H54 (cell line): ENCODE measurements at regions not wholly inside any gene's neighbourhood (a gene's known extent, or its start where the extent isn't known, plus 50 kb on each side); places are given as distances from the start of the nearest gene placed in this dataset.
A peak's percentile ranks its signal among the peaks of the same experiment; 100 is the strongest.

Experiments used
- DNase-seq: peaks from one replicate; pipeline ENCODE4 v3.0.0; 2011; ENCODE audit warnings: low spot score, mixed read lengths; ENCODE audit not compliant: insufficient read length
- FAIRE-seq: peaks from 3 replicates; lab custom pipeline; 2011; peaks lifted over from hg19 to GRCh38; lab: Jason Lieb, UNC
- POLR2A ChIP-seq: IDR thresholded peaks from 2 replicates; pipeline ENCODE4 v1.6.1; 2011; ENCODE audit warnings: low read depth, mild to moderate bottlenecking, low read length

DNA sequence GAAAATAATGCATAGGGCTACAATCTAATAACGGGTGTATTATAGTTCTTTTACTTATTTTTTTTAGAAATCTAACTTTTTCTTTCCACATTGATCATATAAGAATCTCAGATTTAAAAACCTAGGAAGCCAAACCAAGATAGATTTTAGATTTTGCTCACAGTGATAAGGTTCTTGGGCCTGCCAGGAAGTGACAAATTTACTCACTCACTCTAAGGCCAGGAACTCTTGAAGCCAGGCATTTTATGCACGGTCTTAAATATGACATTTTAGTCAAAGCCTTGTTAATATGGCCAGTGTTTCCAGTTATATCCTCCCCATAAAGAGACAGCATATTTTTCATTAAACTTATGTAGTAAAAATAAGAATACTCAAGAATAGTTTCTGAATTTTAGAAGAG lies 271.4 kb downstream of the SQOR start:
- DNase-seq: no peak
- no peak for FAIRE-seq
- TF ChIP-seq POLR2A: no peak

DNA sequence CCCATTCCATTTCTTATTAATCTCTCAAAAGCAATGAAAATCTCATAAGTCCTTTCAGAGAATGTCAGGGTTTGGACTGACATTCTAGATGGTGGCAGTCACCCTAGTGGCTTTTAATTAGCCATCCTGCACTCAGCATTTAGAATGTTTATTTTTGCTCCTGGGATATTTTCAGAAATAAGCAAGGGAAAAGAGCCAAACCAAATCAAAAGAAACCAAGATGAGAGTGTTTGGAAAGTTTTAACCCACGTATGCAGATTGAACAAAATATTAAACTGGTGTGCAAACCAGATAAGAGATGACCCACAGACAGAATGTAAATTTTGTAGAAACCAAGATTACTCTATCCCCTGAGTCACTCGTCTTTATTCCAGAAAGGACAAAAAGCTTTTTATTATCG lies 275.8 kb downstream of the SQOR start:
- no peak for FAIRE-seq
- DNase-seq: no peak
- TF ChIP-seq POLR2A: no peak

DNA sequence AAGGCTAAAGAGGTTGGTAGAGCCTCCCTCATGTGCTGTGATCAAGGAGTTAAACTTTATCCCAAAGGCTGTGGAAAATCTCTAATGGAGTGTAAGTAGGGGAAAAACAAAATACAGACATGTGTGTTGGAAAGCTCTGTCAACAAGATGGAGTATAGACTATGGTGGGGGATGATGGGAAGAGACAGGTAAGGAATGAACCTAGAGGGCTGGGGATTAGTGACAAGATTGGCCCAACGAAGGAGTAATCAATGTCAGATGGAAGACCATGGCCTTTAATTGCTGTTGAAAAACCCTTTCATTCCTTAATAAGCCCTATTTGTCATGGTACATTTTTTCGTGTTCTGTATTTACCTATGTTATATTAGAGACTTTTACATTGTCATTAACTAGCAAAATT lies 278.6 kb downstream of the SQOR start:
- no peak for TF ChIP-seq POLR2A
- DNase-seq (no peak), FAIRE-seq (no peak)

DNA sequence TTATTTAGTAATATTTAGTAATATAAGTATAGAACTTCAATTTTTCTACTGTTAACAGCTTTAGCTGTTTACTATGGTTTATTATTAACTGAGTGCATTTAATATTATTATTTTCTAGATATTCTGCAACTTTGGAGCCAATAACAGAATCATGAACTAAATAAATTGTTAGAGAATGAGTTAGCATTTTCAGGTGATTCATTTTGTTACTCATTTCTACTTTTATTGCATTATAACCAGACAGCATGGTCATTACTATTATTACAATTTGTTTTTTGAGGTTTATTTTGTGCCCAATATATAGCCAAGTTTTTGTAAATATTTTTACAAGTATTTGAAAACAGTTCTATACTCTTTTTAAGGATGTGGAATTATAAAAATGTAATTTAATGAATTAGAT lies 279.6 kb downstream of the SQOR start:
- DNase-seq: no peak
- FAIRE-seq: no peak
- TF ChIP-seq POLR2A: no peak

DNA sequence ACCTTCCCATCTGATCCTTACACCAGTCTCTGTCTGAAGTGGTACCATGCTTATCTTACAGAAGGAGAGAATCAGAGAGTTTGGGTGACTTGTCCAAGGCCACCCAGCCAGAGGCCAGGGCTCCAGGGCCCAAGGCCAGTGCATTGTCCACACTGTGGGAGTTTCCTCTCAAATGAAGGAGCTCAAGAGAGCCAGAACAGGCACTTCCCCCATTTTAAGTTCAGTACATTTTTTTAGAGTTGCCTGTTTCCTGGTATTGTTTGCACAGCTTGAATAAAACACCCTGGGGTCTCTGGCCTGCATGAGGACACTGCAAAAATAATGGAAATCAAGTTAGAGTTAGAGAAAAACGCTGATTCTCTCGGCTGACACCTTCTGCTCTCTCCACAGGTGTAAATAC lies 284.0 kb downstream of the SQOR start:
- DNase-seq: no peak
- no peak for FAIRE-seq
- no peak for TF ChIP-seq POLR2A

DNA sequence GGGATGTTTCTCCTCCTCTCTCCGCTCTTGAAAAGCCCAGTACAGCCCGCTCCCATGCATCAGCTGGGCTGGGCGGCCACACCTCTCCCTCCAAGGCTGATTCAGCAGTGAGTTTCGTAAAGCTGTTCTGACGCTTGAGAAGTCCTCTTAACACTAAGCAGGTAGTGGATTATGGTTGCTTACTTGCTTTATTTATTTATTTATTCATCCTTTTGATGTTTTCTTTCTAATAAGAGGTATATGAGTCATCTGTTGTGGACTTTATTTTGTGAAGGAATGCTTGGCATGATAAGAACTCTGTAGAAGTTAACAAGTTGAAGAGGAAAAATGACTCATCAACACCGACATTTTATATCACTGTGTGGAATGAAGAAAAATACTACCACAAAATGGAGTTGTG lies 285.0 kb downstream of the SQOR start:
- FAIRE-seq: peak; percentile 65
- TF ChIP-seq POLR2A: no peak
- peak; percentile 9 for DNase-seq

DNA sequence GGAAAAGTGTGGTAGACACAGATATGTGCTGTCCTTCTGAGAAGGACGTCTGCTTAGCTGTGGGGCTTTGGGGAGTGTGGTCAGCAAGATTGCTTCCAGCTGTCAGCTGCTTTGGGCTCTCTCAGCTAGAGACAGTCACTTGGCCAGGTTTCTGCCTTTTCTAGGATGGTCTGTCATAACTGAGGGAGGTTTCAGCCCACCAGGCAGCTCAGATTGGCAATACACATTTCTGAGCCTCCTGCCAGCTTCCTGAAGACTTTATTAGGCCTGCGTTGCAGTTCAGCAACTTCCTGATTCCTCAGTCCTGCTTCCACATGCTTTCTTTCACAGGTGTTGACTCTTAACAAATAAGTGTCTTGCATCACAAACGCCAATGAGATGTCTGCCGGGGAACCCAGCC lies 286.5 kb downstream of the SQOR start:
- DNase-seq (no peak), FAIRE-seq (no peak)
- no peak for TF ChIP-seq POLR2A

DNA sequence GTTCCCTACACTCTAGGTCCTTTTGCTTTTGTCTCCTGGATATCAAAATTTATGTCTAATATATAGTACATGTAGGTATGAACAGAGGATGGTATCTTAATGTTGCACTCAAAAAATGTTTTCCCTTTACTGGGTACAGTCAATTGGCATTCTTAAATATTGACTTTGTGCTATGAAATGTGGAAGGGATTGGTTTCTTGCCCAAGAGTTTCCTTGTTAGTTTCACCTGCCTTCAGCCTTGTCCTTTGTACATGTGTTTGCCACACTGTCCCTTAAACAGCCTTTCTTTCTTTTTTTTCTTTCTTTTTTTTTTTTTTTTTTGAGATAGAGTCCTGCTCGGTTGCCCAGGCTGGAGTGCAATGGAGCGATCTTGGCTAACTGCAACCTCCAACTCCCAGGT lies 287.1 kb downstream of the SQOR start:
- DNase-seq (no peak), FAIRE-seq (no peak)
- no peak for TF ChIP-seq POLR2A

DNA sequence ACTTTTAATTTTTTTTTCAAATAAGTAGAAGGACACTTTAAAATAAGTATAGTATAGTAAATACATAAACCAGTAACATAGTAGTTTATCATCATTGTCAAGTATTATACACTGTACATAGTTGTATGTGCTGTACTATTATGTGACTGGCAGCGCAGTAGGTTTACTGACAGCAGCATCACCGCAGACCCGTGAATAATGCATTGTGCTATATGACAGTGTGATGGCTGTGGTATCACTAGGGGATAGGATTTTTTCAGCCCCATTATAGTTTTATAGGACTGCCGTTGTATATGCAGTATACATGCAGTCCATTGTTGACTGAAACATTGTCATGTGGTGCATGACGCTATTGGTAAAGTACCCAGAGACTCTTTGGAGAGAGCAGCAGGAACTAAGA lies 306.5 kb downstream of the SQOR start:
- FAIRE-seq: no peak
- no peak for TF ChIP-seq POLR2A
- no peak for DNase-seq

DNA sequence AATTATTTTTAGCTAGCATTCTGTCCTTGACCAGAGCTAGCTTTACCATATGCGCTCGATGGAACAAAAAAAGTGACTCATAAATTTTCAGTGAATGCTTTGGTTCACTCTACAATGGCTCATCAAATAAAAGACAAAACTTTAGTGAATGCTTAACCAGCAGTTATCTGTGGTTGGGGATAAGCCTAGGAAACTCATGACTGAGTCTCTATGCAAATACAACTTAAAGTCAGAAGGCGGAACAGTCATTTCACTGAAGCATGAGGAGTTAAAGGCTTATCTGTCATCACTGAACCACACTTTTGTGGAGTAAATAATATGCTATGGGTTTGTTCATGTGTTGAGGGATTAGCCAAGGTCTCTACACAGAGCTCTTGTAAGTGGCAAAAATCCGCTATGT lies 308.4 kb downstream of the SQOR start:
- DNase-seq (no peak), FAIRE-seq (no peak)
- no peak for TF ChIP-seq POLR2A

DNA sequence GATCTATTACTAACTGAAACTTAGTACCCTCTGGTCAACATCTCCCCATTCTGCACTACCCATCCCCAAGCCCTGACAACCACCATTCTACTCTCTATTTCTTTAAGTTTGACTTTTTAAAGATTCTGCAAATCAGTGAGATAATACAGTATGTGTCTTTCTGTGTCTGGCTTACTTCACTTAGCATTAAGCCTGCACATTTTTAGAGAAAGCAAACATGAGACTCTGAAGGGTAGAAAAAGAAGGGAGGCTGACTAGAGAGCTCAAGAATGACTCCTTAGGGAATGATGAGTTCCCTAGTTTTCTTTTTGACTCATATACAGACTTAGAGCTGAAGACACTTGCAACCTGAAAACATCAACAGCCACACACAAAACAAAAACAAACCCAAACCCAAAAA lies 311.3 kb downstream of the SQOR start:
- no peak for TF ChIP-seq POLR2A
- FAIRE-seq (no peak), DNase-seq (no peak)

DNA sequence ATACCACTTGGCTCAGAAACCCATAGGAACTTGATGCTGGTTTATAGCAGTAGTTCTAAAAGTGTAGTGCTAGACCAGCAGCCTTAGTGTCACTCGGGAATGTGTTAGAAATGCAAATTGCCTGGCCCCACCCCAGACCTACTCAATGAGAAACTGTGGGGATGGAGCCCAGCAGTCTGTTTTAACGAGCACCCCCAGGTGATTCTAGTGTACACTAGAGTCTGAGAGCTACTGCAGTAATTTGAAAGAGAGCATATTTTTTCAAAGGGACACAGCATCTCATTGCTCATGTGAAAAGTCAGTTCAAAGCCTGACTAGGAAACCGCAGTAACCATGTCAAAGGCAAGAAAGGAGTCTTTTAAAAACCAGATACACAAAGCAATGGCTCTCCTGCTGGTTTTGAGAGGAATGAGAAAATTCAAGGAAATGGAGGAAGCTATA lies 313.4 kb downstream of the SQOR start:
- no peak for TF ChIP-seq POLR2A
- DNase-seq: no peak
- FAIRE-seq: no peak

DNA sequence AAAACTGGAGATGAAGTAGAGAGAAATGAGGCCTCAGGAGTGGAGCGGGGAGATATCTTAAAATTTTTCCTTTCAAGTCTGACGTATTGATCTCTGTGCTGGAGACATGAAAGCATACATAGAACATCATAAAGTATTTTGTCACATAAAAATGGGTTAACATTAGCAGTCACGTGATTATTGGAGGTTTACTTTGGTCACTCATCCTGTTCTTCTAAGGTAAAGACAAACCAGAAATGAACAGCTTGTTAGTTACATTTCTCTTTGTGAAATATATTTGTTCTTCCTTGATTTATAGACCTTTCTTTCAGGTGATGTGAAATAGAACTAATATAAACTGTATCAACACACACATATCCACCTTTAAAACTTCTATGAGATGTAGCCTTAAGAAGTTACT lies 324.1 kb downstream of the SQOR start:
- DNase-seq (no peak), FAIRE-seq (no peak)
- no peak for TF ChIP-seq POLR2A

DNA sequence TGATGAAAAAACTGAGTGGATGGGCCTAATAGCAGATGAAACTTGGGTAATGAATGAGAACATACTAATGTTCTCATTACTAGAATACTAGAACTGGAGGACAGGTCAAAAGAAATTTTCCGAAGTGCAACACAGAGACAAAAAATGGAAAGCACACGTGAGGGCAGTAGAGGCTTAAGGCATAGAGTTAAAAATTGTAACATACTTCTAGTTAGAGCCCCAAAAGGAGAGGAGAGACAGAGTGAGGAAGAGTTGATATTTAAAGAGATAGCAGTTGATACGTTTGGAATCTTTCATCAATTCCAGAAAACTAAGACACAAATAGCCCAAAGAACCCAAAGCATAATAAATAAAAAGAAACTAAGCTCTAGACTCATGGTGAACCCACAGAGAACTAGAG lies 327.9 kb downstream of the SQOR start:
- no peak for DNase-seq
- FAIRE-seq: no peak
- TF ChIP-seq POLR2A: no peak

DNA sequence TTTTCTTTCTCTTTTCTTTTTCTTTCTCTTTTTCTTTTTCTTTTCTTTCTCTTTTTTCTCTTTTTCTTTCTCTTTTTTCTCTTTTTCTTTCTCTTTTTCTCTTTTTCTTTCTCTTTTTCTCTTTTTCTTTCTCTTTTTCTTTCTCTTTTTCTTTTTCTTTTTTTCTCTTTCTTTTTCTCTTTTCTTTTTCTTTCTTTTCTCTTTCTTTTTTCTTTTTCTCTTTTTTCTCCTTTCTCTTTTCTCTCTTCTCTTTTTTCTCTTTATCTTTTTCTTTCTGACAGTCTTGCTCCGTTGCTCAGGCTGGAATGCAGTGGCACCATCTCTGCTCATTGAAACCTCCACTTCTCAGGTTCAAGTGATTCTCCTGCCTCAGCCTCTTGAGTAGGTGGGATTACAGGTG lies 335.7 kb downstream of the SQOR start:
- no peak for FAIRE-seq
- TF ChIP-seq POLR2A: no peak
- no peak for DNase-seq

DNA sequence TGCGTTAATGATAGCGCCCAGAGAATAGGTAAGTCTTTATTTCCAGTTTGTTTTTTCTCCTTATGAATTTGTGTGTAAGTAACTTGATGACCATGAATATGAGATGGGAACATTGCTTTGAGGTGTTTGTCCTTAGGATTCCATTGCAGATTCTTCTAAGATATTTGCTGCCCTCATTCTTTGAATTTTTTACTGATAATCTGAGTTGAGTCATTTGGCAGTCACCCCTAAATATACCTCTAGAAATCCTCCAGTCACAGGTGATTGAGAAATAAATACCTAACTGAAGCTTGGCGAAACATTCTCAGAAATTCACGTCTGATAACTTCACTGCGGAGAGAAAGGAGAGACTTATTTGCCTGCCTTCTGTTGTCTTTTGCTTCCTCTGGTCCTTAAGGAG lies 345.5 kb downstream of the SQOR start:
- FAIRE-seq: no peak
- no peak for DNase-seq
- TF ChIP-seq POLR2A: no peak
